GM21423 (cell line): ENCODE measurements at regions not wholly inside any gene's neighbourhood (a gene's known extent, or its start where the extent isn't known, plus 50 kb on each side); places are given as distances from the start of the nearest gene placed in this dataset.
"Not testable (repeated sequence)": the region's sequence is repeated elsewhere in the genome, so short reads cannot be mapped to it uniquely, and the experiment has no call there.

Experiments
- ATAC-seq: cut with Tn5 transposase; IDR thresholded peaks from one replicate; pipeline ENCODE4 v1.9.1; 2021; ENCODE audit warnings: mild to moderate bottlenecking, moderate library complexity; ENCODE audit not compliant: unreplicated experiment

DNA sequence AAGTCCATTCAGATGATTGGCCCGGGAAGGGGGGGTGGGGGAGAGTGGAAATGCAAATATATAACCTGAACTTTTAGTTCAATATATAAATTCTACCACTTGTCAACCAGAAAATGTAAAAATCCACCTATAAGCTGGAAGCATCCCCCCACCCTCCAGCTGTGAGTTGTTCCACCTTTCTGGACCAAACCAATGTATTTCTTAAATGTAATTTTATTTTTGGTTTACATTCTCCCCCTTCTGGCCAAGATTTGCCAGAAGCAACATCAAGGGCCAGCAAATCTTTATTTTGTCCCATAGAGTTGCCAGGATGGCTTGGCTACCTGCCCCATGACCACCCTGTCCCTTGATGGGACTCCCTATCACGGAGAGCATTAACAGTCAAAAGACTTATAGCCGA lies 545.7 kb downstream of the TBL1XR1 start:
- ATAC-seq = no peak

GRCh38 chr3:176650478-176650877 lies 546.8 kb downstream of the TBL1XR1 start:
- ATAC-seq = no peak

GRCh38 chr3:176647987-176648386 lies 549.3 kb downstream of the TBL1XR1 start:
- ATAC-seq = no peak

GRCh38 chr3:176633511-176633910 lies 563.8 kb downstream of the TBL1XR1 start:
- no peak for ATAC-seq

DNA sequence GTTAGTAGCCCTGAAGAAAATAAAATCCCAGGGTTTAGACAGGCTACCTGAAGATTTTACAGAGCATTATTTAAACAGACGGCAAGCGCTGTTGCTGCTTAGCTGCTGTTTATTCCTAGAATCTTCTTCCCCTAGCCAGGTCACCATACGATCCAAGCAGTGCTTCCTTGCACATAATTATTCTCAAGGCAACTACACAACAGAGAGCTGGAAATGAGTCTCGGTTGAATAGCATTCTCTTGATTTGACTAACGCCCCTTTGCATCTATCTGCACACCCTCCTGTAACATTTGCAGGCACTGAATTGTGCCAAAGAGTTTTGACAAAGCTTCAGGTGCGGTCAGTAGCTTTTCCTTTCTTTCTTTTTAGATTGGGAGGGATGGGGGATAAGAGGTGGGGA lies 564.4 kb downstream of the TBL1XR1 start:
- no peak for ATAC-seq

DNA sequence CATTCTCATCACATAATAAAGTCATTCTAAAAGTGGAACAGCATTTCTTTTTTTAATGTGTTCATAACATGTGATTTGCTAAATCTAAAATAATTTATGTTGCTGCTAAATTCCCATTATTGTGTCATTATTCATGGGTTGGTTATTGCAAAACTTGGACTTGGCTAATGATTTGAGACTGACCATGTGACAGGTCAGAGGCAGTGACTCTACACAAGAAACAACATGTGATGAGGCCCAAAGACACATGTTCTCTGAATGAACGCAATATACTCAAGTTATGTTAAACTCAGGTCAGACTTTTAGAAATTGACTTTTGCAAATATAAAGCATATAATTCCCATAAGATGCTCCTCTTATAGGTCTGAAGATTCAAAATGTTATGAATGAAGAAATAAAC lies 566.1 kb downstream of the TBL1XR1 start:
- no peak for ATAC-seq

- ATAC-seq = no peak
Observed at GRCh38 chr3:176628101-176628639, 569.1 kb downstream of the TBL1XR1 start.

- ATAC-seq = no peak
Observed at GRCh38 chr3:176623468-176624150, 573.7 kb downstream of the TBL1XR1 start.

DNA sequence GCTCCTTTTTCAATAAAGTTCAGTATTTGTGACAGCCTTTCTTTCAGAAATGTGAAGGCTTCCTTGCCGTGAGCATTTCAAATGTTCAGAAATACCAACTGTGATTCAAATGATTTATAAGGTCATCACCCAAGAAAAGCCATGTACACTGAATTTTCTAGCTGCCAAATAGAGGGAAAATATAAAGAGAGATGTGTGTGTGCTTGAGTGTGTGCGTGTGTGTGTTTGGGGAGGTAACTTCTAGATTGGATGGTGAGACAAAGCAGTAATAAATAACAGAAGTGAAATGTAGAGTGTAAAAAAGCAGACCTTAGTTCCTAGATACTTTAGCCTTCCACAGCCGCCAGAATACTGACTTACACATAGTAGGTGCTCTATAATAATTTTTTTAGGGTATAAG lies 577.4 kb downstream of the TBL1XR1 start:
- no peak for ATAC-seq

- no peak for ATAC-seq
Observed at GRCh38 chr3:176615826-176616225, 581.5 kb downstream of the TBL1XR1 start.

DNA sequence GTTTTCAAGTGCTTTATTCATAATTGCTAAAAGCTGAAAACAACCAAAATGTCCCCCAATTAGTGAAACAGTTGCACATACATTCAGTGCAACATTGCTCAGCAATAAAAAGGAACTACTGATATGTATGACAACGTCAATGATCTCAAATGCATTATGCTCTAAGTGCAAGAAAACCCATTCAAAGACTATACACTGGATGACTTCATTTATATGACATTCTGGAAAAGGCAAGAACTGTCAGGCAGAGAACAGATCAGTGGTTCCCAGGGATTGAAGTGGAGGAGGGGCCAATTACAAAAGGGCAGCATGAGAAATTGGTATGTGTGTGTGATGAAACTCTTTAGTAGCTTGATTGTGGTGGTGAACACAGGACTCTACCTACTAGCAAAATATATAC lies 585.6 kb downstream of the TBL1XR1 start:
- ATAC-seq = no peak

GRCh38 chr3:176609361-176609760 lies 587.9 kb downstream of the TBL1XR1 start:
- no peak for ATAC-seq

DNA sequence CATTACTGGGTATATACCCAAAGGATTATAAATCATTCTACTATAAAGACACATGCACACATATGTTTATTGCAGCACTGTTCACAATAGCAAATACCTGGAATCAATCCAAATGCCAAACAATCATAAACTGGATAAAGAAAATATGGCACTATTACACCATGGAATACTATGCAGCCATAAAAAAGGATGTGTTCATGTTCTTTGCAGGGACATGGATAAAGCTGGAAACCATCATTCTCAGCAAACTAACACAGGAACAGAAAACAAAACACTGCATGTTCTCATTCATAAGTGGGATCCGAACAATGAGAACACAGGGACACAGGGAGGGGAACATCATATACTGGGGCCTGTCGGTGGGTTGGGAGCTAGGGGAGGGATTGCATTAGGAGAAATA lies 591.7 kb downstream of the TBL1XR1 start:
- ATAC-seq = not testable (repeated sequence)

- no peak for ATAC-seq
Observed at GRCh38 chr3:176595307-176595706, 602.0 kb downstream of the TBL1XR1 start.

- no peak for ATAC-seq
Observed at GRCh38 chr3:176590722-176591121, 606.6 kb downstream of the TBL1XR1 start.

GRCh38 chr3:176587089-176587488 lies 610.2 kb downstream of the TBL1XR1 start:
- no peak for ATAC-seq

DNA sequence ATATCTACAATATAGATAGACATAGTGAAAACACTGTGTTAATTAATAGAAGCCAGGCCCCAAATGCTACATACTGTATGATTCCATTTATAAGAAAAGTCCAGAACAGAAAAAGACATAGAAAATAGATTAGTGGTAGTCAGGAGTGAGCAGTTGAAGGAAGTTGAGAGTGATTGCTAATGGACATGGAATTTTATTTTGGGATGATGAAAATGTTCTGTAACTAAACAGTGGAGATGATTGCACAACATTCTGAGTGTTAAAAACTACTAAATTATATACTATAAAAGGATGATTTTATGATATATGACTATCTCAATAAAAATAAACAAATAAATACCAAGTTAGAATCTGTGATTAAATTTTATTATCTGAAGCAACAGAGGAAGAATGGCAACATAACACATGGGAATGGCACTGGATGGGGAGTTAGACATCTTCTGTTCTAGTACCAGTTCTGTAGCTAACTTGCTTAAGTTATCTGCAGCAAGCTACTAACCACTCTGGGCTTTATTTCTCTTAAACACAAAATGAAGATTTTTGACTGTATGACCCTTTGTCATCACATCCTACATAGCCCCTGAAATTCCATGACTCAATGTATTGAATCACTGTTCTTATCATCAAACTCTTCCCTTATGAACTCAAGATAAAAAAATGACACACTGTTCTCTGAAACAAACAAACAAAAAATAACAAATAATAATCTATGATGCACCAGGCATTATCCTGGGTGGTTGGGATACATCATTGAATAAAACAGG lies 612.7 kb downstream of the TBL1XR1 start:
- no peak for ATAC-seq

DNA sequence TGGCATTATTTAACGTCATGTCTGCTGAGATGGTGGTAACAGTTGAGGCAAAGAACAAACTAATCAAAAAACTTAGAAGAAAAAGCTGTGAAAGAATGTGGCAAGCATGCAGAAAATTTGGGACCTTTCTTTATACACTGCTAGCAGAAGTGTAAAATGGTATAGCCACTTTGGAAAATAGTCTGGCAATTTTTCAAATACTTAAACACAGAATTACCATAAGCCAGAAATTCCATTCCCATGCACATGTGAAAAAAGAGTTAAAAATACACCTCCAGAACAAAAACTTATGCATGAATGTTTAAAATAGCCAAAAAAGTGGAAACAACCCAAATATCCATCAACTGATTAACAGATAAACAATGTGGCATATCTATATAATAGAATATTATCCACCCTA lies 613.3 kb downstream of the TBL1XR1 start:
- ATAC-seq = no peak

DNA sequence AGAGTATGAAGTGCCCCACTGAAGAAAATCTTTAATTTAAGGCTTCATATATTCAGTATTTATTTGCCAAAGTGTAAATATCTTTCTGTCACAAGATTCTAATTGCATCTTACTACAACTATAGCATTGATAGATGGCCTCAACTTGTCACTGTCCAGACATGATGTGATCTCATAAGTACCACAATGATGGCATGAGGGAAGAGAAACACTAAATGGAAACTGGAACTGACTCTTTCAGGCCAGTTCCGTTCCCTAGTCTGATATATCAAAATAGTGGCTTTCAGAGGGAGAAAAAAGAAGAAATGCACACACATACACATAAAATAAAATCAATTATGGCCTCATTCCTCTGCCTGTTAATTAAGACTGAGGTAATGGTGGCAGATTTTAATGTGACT lies 615.7 kb downstream of the TBL1XR1 start:
- no peak for ATAC-seq

DNA sequence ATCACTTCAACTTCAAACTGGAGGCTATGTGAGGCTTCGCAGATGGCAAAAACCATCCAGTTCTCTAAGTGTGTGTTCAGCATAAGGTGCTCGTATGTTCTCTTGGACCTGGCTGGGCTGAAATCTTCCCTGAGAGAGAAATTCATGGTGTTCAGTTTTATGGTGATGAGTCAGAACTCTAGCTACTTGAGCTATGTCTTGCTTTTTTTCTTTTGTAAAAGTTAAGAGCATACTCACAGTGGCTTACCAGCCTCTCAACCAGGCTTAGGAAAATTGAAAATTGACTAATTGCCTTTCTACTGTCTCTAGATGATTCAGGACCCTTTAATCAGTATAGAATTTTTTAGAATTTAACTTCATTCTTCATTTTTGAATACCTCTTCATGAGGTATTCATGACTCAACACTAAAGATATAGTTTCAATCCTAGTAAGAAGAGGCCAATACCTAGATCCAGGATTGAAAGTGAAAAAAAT lies 617.5 kb downstream of the TBL1XR1 start:
- peak; percentile 58 for ATAC-seq

GRCh38 chr3:176578316-176578715 lies 619.0 kb downstream of the TBL1XR1 start:
- ATAC-seq = no peak

- ATAC-seq = no peak
Observed at GRCh38 chr3:176577447-176577846, 619.8 kb downstream of the TBL1XR1 start.
